Activated CD8-positive, alpha-beta memory T cell treated with anti-CD3 and anti-CD28 coated beads, Interleukin-2, amount 50 U/mL, for 48 hours (primary cell): ENCODE measurements at regions not wholly inside any gene's neighbourhood (a gene's known extent, or its start where the extent isn't known, plus 50 kb on each side); places are given as distances from the start of the nearest gene placed in this dataset.
"Not testable (repeated sequence)": the region's sequence is repeated elsewhere in the genome, so short reads cannot be mapped to it uniquely, and the experiment has no call there.

ENCODE experiments used
- DNase-seq: peaks from one replicate; pipeline ENCODE4 v3.0.0-alpha.2; 2020

GRCh38 chr2:8107621-8108378, 574.1 kb upstream of the ID2 start:
- DNase-seq = no peak

- no peak for DNase-seq
Measured at GRCh38 chr2:8110716-8111115, 571.1 kb upstream of the ID2 start.

GRCh38 chr2:8111193-8111592, 570.7 kb upstream of the ID2 start:
- no peak for DNase-seq

GRCh38 chr2:8115456-8115855, 566.4 kb upstream of the ID2 start:
- DNase-seq = no peak

GRCh38 chr2:8115966-8116365, 565.9 kb upstream of the ID2 start:
- DNase-seq = no peak

- no peak for DNase-seq
Measured at GRCh38 chr2:8116661-8117060, 565.2 kb upstream of the ID2 start.

- DNase-seq = no peak
Measured at GRCh38 chr2:8118940-8119781, 562.7 kb upstream of the ID2 start.

GRCh38 chr2:8119782-8120505, 561.9 kb upstream of the ID2 start:
- DNase-seq = no peak

- no peak for DNase-seq
Measured at GRCh38 chr2:8120506-8120860, 561.4 kb upstream of the ID2 start.

- no peak for DNase-seq
Measured at GRCh38 chr2:8121022-8121825, 560.6 kb upstream of the ID2 start.

GRCh38 chr2:8121826-8122513, 559.9 kb upstream of the ID2 start:
- DNase-seq = no peak

GRCh38 chr2:8122520-8122919, 559.3 kb upstream of the ID2 start:
- no peak for DNase-seq

- no peak for DNase-seq
Measured at GRCh38 chr2:8123464-8123863, 558.4 kb upstream of the ID2 start.

- DNase-seq = no peak
Measured at GRCh38 chr2:8125741-8126711, 555.8 kb upstream of the ID2 start.

- no peak for DNase-seq
Measured at GRCh38 chr2:8126783-8127182, 555.1 kb upstream of the ID2 start.

GRCh38 chr2:8131423-8131822, 550.4 kb upstream of the ID2 start:
- DNase-seq = not testable (repeated sequence)

- no peak for DNase-seq
Measured at GRCh38 chr2:8132351-8132831, 549.5 kb upstream of the ID2 start.

GRCh38 chr2:8132879-8133278, 549.0 kb upstream of the ID2 start:
- no peak for DNase-seq

GRCh38 chr2:8133363-8133762, 548.5 kb upstream of the ID2 start:
- DNase-seq = no peak

GRCh38 chr2:8133913-8134472, 547.9 kb upstream of the ID2 start:
- DNase-seq = no peak
